ENCODE measurements at regions not wholly inside any gene's neighbourhood (a gene's known extent, or its start where the extent isn't known, plus 50 kb on each side); places are given as distances from the start of the nearest gene placed in this dataset.
"Not testable (repeated sequence)": the region's sequence is repeated elsewhere in the genome, so short reads cannot be mapped to it uniquely, and the experiment has no call there.

GRCh38 chr14:58746261-58746660, 108.5 kb downstream of the DACT1 start:
- TF ChIP-seq, protein P1, sequence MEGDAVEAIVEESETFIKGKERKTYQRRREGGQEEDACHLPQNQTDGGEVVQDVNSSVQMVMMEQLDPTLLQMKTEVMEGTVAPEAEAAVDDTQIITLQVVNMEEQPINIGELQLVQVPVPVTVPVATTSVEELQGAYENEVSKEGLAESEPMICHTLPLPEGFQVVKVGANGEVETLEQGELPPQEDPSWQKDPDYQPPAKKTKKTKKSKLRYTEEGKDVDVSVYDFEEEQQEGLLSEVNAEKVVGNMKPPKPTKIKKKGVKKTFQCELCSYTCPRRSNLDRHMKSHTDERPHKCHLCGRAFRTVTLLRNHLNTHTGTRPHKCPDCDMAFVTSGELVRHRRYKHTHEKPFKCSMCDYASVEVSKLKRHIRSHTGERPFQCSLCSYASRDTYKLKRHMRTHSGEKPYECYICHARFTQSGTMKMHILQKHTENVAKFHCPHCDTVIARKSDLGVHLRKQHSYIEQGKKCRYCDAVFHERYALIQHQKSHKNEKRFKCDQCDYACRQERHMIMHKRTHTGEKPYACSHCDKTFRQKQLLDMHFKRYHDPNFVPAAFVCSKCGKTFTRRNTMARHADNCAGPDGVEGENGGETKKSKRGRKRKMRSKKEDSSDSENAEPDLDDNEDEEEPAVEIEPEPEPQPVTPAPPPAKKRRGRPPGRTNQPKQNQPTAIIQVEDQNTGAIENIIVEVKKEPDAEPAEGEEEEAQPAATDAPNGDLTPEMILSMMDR (IDR thresholded peaks at IDR 0.05; ENCODE audit: borderline replicate concordance, insufficient read depth, low read depth, low read length) = no peak
- no peak overlapping the region for H3K4me3 ChIP-seq (ENCODE audit: low read depth, low read length)

DNA sequence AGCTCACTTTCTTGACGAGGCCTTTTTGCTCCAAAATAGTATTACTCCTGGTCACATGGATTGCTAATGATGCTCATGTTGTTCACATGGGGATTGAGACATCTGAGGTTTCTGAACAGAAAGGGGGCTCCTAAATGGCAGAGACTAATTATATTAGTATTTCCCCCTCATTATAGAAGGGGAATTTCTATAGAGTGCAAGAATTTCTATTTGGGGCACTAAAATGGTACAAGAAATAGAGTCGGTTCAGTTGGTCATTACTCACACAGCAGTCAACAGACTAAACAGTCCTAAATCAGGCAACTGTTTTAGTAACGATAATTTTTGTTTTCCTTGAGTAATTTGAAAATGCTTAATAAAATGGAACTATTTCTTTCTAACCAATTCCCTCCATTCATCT, 108.9 kb downstream of the DACT1 start:
- no peak overlapping the region for H3K4me3 ChIP-seq (ENCODE audit: low read depth, low read length)
- TF ChIP-seq, protein P1 (IDR thresholded peaks at IDR 0.05; ENCODE audit: borderline replicate concordance, insufficient read depth, low read depth, low read length) = no peak

DNA sequence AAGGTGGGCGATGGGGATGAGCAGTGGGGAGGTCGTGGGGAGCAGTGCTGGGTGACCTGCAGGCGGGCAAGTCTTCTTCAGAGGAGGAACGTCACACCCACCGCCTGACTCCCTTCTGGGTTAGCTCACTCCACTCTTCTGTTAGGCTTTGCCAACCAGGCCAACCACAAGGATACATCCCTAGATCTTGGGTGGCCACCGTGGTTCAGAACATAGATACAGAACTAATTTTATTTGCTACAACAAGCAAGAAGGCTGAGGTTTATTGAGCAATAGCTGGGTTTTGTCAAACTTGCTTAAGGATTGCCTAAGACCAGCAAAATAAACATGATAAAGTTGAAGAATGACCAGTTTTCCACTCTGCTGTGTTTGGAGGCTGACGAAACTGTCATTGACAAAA, 109.4 kb downstream of the DACT1 start:
- TF ChIP-seq, protein P1 (IDR thresholded peaks at IDR 0.05; ENCODE audit: borderline replicate concordance, insufficient read depth, low read depth, low read length) = no peak
- no peak overlapping the region for H3K4me3 ChIP-seq (ENCODE audit: low read depth, low read length)

- H3K4me3 ChIP-seq (ENCODE audit: low read depth, low read length) = not testable (repeated sequence)
Measured at GRCh38 chr14:58748251-58748650, 110.5 kb downstream of the DACT1 start.

DNA sequence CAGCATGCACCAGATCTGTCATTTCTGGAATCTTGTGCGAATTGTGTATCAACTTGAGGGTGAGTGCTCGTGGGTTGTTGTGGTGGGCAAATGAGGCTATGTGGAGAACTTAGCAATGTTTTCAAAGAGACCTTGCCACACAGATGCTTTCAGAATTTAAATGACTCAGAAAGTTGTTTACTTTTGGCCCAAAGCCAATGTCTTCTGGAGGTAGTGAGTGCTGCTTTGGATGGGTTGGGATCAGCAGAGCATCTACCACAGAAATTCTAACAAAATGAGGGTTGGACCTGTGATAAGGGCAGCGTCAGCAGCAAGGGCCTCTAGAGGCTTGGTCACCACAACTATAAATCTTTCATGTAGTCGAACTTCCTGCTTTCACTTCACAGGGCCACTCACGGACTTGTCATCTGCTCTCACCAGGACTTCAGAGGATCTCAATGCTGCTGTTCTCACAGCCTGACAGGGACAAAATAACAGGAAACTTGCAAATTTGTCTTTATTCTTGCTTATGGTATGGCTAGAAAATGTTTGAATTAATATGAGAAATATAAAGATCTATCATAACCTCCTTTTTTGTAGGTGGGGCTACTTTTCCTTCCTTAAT, 111.4 kb downstream of the DACT1 start:
- no peak overlapping the region for H3K4me3 ChIP-seq (ENCODE audit: low read depth, low read length)
- TF ChIP-seq, protein P1 (IDR thresholded peaks at IDR 0.05; ENCODE audit: borderline replicate concordance, insufficient read depth, low read depth, low read length) = no peak

DNA sequence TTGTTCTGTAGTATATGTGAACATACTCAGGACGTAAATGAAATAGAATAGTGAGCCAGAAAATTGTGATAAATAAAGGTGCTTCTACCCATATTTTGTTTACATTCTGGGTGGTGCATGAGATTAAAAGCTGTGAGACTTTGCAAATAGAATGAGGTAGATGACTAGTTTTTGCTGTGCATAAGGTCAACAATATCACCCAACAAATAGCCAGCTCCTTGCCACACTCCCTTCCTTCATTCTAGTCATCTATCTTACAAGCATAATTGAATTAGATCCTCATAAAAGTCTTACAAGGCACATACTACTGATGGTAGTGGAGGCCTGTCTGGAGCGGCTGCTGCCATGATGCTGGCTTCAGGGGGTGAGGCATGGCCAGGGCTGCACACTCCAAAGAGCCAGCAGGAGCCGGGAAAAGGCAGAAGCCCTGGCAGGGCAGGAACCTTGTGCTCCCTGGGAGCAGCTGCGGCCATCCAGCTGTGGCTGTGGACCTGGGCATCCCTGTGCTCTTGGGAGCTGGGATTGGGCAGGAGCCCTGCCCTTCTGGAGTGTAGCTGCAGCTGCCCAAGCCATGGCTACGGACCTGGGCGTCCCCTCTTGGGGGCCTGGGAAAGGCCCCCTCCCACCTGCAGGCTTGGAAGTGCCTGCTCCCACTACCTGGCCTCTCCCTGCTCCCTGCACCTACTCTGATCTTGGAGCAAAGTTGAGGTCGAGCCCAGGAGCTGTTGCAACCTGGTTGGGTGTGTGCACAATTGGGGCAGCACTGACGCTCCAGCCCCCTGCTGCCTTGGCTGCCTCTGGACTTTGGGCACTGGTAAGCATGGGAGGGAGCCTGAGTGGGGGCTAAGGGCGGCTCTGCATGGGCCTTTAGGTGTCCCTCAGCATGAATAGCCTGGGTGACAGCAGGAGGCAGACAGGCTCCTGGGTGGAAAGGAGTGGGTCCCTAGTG, 112.8 kb downstream of the DACT1 start:
- TF ChIP-seq, protein P1 (IDR thresholded peaks at IDR 0.05; ENCODE audit: borderline replicate concordance, insufficient read depth, low read depth, low read length) = no peak

GRCh38 chr14:58751788-58752187, 114.0 kb downstream of the DACT1 start:
- no peak overlapping the region for H3K4me3 ChIP-seq (ENCODE audit: low read depth, low read length)
- TF ChIP-seq, protein P1 (IDR thresholded peaks at IDR 0.05; ENCODE audit: borderline replicate concordance, insufficient read depth, low read depth, low read length) = no peak

More for the DNA sequence above, 112.8 kb downstream of the DACT1 start:
- H3K4me3 ChIP-seq (ENCODE audit: low read depth, low read length) = no peak overlapping the region

Data from GM12875 (cell line).